ENCODE measurements at regions not wholly inside any gene's neighbourhood (a gene's known extent, or its start where the extent isn't known, plus 50 kb on each side); places are given as distances from the start of the nearest gene placed in this dataset.

- DNase-seq (no peak), ATAC-seq (ENCODE audit: low read depth) (no peak)
- no peak overlapping the region for H3K27ac Mint-ChIP-seq
- no peak overlapping the region for H3K4me3 Mint-ChIP-seq
- H3K36me3 Mint-ChIP-seq (ENCODE audit: low read depth) = no peaks in the 10 kb centered on the region
- ChIA-PET POLR2A (no interaction called here), CTCF (no interaction called here)
- TF ChIP-seq CTCF (IDR thresholded peaks at IDR 0.05) = no peak
- H3K4me1 Mint-ChIP-seq = no peaks in the 10 kb centered on the region
- peaks cover 27% of the 10 kb centered on the region for H3K27me3 Mint-ChIP-seq
- no peaks in the 10 kb centered on the region for H3K9me3 Mint-ChIP-seq
- intact Hi-C loops (cut with micrococcal nuclease) = no loop called here
These were observed 374.2 kb downstream of the SETD4 start for GRCh38 chr21:35686156-35686555.

GRCh38 chr21:35683664-35684304 is 376.5 kb downstream of the SETD4 start:
- TF ChIP-seq CTCF (IDR thresholded peaks at IDR 0.05) = no peak

DNA sequence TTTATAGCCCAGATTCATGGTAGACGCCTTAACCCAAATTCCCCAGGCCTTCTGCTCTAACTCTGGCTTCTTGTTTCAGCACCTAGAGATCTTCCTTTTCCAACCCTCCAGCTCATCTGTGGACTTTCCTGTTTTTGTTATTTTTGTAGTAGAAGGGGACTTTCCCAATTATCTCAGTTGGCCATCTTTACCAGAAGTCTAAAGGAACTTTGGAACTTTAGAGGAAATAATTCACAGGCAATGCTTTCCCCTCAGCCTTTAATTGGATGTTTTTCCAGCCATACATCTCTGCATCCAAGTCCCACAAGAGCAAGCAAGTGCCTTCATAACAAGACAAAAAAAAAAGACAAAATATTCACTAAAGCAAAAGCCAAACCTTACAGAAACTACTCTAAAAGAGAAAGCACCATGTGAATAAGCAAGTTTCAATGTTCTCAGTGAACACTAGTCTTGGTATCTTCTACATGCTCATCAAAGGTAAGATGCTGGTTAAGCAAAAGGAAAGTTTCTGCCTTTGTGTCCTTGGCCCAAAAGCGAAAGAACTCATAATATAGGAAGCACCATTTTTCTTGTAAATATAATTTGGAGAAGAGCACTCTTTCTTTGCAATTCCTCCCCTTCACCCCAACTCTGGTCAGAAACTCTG is 377.3 kb downstream of the SETD4 start:
- intact Hi-C loops (cut with micrococcal nuclease) = no loop called here
- POLR2A ChIA-PET = no interaction called here
- Mint-ChIP-seq H3K9me3 (no peaks in the 10 kb centered on the region), H3K27me3 (peaks cover 22% of the 10 kb centered on the region), H3K4me3 (no peak overlapping the region), H3K27ac (no peak overlapping the region), H3K4me1 (no peaks in the 10 kb centered on the region), H3K36me3 (ENCODE audit: low read depth) (no peaks in the 10 kb centered on the region)
- no peak for TF ChIP-seq CTCF (IDR thresholded peaks at IDR 0.05)
- no peak for ATAC-seq (ENCODE audit: low read depth)
- CTCF ChIA-PET = no interaction called here
- no peak for DNase-seq

More at GRCh38 chr21:35683664-35684304, 376.5 kb downstream of the SETD4 start:
- ChIA-PET POLR2A (no interaction called here), CTCF (no interaction called here)
- DNase-seq (no peak), ATAC-seq (ENCODE audit: low read depth) (no peak)
- H3K27me3 Mint-ChIP-seq = peaks cover 24% of the 10 kb centered on the region
- no peak overlapping the region for H3K27ac Mint-ChIP-seq
- no peaks in the 10 kb centered on the region for H3K36me3 Mint-ChIP-seq (ENCODE audit: low read depth)
- H3K9me3 Mint-ChIP-seq = no peaks in the 10 kb centered on the region
- H3K4me3 Mint-ChIP-seq = no peak overlapping the region
- no peaks in the 10 kb centered on the region for H3K4me1 Mint-ChIP-seq
- intact Hi-C loops (cut with micrococcal nuclease) = no loop called here

GRCh38 chr21:35681946-35682345 is 378.4 kb downstream of the SETD4 start:
- intact Hi-C loops (cut with micrococcal nuclease) = no loop called here
- Mint-ChIP-seq H3K27me3 (peaks cover 13% of the 10 kb centered on the region), H3K9me3 (no peaks in the 10 kb centered on the region), H3K4me1 (no peaks in the 10 kb centered on the region), H3K27ac (no peak overlapping the region), H3K4me3 (no peak overlapping the region), H3K36me3 (ENCODE audit: low read depth) (no peaks in the 10 kb centered on the region)
- DNase-seq (no peak), ATAC-seq (ENCODE audit: low read depth) (no peak)
- CTCF ChIA-PET = no interaction called here
- POLR2A ChIA-PET = no interaction called here
- TF ChIP-seq CTCF (IDR thresholded peaks at IDR 0.05) = no peak

DNA sequence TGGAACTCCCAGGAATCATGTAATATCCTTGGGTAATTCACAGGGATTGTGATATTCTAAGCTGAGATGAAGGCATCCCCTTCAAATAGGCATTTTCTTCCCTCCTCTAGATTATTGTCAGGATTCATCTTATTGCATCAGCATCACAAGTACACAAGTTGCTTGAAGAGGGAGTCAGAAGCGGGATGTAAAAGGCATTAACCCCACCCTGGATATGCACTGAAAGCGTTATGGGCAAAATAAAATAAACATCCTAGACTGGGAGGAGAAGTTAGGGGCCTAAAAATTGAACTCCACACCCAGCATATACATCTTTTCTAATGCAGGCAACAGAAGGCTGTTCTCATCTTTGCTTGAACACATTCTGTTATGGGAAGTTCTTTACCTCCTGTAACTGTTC is 381.2 kb downstream of the SETD4 start:
- intact Hi-C loops (cut with micrococcal nuclease) = no loop called here
- no peaks in the 10 kb centered on the region for H3K36me3 Mint-ChIP-seq (ENCODE audit: low read depth)

More for the DNA sequence above, 381.2 kb downstream of the SETD4 start:
- Mint-ChIP-seq H3K4me3 (no peak overlapping the region), H3K9me3 (no peaks in the 10 kb centered on the region), H3K27me3 (peaks cover 11% of the 10 kb centered on the region), H3K4me1 (no peaks in the 10 kb centered on the region), H3K27ac (no peak overlapping the region)
- no peak for TF ChIP-seq CTCF (IDR thresholded peaks at IDR 0.05)
- CTCF ChIA-PET = no interaction called here
- POLR2A ChIA-PET = no interaction called here
- DNase-seq (no peak), ATAC-seq (ENCODE audit: low read depth) (no peak)

All from activated B cell treated with CpG ODN at 0.5 μM for 24 hours (primary cell).